GM23248 (cell line): ENCODE measurements at regions not wholly inside any gene's neighbourhood (a gene's known extent, or its start where the extent isn't known, plus 50 kb on each side); places are given as distances from the start of the nearest gene placed in this dataset.

ENCODE experiments used
- EZH2 ChIP-seq: fragments of 200-600 bp; sonication (generic); IDR thresholded peaks from 2 replicates; pipeline ENCODE4 v1.6.1; 2018; ENCODE audit warnings: antibody characterized with exemption, mild to moderate bottlenecking; ENCODE audit not compliant: insufficient read depth, poor library complexity, severe bottlenecking
- EZH2phosphoT487 ChIP-seq: fragments of 200-600 bp; sonication (generic); IDR thresholded peaks from 2 replicates; pipeline ENCODE4 v1.6.1; 2018; ENCODE audit warnings: antibody characterized with exemption, moderate library complexity, mild to moderate bottlenecking, low read depth; ENCODE audit not compliant: insufficient read depth

- TF ChIP-seq EZH2 (no peak), EZH2phosphoT487 (no peak)
These were observed 221.6 kb downstream of the MYCN start for GRCh38 chr2:16161768-16162490.
